Ascending aorta (tissue), 2 donors: ENCODE measurements at regions not wholly inside any gene's neighbourhood (a gene's known extent, or its start where the extent isn't known, plus 50 kb on each side); places are given as distances from the start of the nearest gene placed in this dataset.

Experiments
- DNase-seq, 2 donors: peaks; one replicate each; pipeline ENCODE4 v3.0.0-alpha.2; 2019; ENCODE audit warnings: low spot score in 2 of 2
- H3K27ac ChIP-seq, 2 donors: fragments of 200-600 bp; sonication (generic); one replicate each; pipeline ENCODE4 v1.5.1; 2016 to 2017; ENCODE audit warnings: mild to moderate bottlenecking in 1 of 2
- H3K27me3 ChIP-seq: fragments of 200-600 bp; sonication (generic); one replicate; pipeline ENCODE4 v1.5.1; 2017
- H3K36me3 ChIP-seq, 2 donors: fragments of 200-600 bp; sonication (generic); one replicate each; pipeline ENCODE4 v1.5.1; 2016
- H3K4me1 ChIP-seq, 2 donors: fragments of 200-600 bp; sonication (generic); one replicate each; pipeline ENCODE4 v1.5.1; 2016 to 2017; ENCODE audit warnings: mild to moderate bottlenecking in 1 of 2
- H3K4me3 ChIP-seq, 2 donors: fragments of 200-600 bp; sonication (generic); one replicate each; pipeline ENCODE4 v1.5.1; 2016 to 2017; ENCODE audit warnings: mild to moderate bottlenecking in 1 of 2
- H3K9me3 ChIP-seq, 2 donors: fragments of 200-600 bp; sonication (generic); one replicate each; pipeline ENCODE4 v1.5.1; 2016
- intact Hi-C: fragments of 100-400 bp; cut with DNase I; formaldehyde crosslinking; loops from one replicate; pipeline ENCODE4 v1.15.1; 2023
- TF ChIP-seq, protein P1 (sequence below), 3 experiments: fragments of 200-600 bp in 2 of 3; fragments of 450-650 bp in 1 of 3; sonication (generic) in 2 of 3; IDR thresholded peaks; one replicate each; pipeline ENCODE4 v1.5.1; 2016 to 2019; ENCODE audit warnings: antibody characterized with exemption in 3 of 3, mild to moderate bottlenecking in 1 of 3, moderate library complexity in 1 of 3

DNA sequence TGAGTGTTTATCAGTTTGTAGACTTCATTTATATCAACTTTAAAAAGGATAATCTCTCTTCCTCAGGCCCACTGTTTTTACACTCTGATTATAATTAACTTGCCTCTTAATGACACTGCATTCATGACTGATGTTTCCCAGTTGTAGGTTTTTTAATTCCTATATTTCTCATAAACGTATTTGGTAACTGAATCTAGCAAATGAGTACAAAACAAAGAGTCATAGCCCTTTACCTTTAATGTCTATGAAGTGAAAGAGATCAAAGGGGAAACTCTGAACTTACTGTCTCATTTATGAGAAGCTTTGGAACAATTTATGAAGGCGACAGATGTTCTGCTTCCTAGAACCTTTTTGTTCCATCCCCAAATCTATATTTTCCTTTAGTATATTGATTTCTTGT is 56.6 kb upstream of the ABCA1 start:
- Histone ChIP-seq H3K36me3 (no peaks in the 10 kb centered on the region), H3K4me3 (no peak overlapping the region), H3K4me1 (no peaks in the 10 kb centered on the region), H3K27me3 (no peaks in the 10 kb centered on the region), H3K9me3 (no peaks in the 10 kb centered on the region), H3K27ac (no peak overlapping the region)
- intact Hi-C loops: no loop called here
- TF ChIP-seq, protein P1, sequence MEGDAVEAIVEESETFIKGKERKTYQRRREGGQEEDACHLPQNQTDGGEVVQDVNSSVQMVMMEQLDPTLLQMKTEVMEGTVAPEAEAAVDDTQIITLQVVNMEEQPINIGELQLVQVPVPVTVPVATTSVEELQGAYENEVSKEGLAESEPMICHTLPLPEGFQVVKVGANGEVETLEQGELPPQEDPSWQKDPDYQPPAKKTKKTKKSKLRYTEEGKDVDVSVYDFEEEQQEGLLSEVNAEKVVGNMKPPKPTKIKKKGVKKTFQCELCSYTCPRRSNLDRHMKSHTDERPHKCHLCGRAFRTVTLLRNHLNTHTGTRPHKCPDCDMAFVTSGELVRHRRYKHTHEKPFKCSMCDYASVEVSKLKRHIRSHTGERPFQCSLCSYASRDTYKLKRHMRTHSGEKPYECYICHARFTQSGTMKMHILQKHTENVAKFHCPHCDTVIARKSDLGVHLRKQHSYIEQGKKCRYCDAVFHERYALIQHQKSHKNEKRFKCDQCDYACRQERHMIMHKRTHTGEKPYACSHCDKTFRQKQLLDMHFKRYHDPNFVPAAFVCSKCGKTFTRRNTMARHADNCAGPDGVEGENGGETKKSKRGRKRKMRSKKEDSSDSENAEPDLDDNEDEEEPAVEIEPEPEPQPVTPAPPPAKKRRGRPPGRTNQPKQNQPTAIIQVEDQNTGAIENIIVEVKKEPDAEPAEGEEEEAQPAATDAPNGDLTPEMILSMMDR (IDR thresholded peaks at IDR 0.05): no peak
- DNase-seq: no peak

DNA sequence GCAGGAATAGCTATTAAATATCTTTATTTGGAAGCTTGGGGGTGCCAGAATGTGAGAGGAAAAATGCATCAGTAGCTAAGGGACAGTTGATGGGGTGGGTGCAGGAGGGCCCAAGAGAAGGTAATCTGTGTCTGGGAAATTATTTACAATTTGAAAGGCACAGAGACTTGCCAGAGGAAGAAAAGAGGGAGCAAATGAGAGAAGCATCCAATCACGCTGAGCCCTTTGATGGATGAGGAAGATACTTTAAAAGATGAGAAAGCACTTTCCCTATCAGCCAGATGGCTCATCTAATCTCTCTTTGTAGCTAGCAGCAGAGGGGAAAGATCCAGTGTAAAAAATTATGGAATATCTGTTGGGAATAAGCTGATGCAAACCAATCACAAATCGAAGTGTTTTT is 57.0 kb upstream of the ABCA1 start:
- TF ChIP-seq, protein P1 (IDR thresholded peaks at IDR 0.05): no peak
- no peak overlapping the region for H3K4me3 ChIP-seq
- no peaks in the 10 kb centered on the region for H3K4me1 ChIP-seq
- H3K36me3 ChIP-seq: no peaks in the 10 kb centered on the region
- H3K27me3 ChIP-seq: no peaks in the 10 kb centered on the region
- no peak for DNase-seq
- H3K27ac ChIP-seq: no peak overlapping the region
- intact Hi-C loops: no loop called here
- no peaks in the 10 kb centered on the region for H3K9me3 ChIP-seq

DNA sequence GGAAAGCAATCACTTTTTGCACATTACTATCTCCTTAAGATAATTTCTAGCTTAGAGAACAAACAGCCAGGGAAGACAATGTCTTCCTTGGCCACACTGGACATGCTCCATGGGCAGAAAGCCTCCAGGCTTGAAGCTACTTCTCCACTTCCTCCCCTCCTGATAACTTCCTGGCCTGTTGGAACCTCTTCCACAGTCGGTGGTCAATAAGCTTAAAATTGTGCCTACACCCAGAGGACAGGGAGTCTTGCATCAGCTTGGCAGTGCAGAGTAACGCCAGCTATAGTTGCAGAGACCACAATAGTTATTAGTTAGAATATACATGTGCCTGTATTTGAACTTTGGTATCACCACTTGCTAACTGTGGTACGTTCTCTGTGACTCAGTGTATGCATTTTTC is 58.1 kb upstream of the ABCA1 start:
- TF ChIP-seq, protein P1 (IDR thresholded peaks at IDR 0.05): no peak
- Histone ChIP-seq H3K4me3 (no peak overlapping the region), H3K9me3 (no peaks in the 10 kb centered on the region), H3K27ac (no peak overlapping the region), H3K27me3 (no peaks in the 10 kb centered on the region), H3K4me1 (no peaks in the 10 kb centered on the region), H3K36me3 (no peaks in the 10 kb centered on the region)
- DNase-seq: no peak
- intact Hi-C loops: no loop called here

DNA sequence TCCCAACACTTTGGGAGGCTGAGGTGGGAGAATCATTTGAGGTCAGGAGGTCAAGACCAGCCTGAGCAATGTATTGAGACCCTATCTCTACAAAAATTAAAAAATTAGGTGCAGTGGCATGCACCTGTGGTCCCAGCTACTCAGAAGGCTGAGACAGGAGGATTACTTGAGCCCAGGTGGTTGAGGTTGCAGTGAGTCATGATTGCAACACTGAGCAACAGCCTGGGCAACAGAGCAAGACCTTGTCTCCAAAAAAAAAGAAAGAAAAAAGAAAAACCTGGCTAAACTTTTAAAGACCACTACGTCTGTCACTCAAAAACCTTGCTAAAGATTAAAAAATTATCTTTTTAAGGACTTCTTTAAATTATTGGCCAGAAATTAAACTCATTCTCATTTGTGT is 59.8 kb upstream of the ABCA1 start:
- H3K9me3 ChIP-seq: no peaks in the 10 kb centered on the region
- H3K36me3 ChIP-seq: no peaks in the 10 kb centered on the region
- no peaks in the 10 kb centered on the region for H3K27me3 ChIP-seq
- no peak overlapping the region for H3K4me3 ChIP-seq
- TF ChIP-seq, protein P1 (IDR thresholded peaks at IDR 0.05): no peak
- intact Hi-C loops: no loop called here
- peaks cover 6 to 10% of the 10 kb centered on the region in 2 donors for H3K4me1 ChIP-seq
- DNase-seq: no peak
- H3K27ac ChIP-seq: no peak overlapping the region

DNA sequence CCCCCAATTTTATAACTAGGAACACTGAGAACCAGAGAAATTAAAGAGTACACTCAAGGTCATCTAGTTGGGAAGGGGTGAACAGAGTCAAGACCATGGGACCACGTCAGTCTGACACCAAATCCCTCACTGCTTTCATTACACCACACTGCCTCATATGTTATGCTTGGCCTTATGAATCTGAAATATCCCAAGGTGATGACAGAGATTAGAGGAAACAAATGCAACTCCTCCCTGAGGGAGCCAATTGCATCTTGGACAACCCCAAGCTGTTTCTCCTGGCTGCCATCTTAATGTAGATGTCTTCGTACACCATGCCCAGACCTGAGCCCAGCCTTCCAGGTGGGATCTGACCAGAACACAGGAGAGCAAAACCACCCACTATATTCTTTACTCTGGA is 60.6 kb upstream of the ABCA1 start:
- Histone ChIP-seq H3K4me3 (no peak overlapping the region), H3K9me3 (no peaks in the 10 kb centered on the region), H3K27ac (no peak overlapping the region), H3K36me3 (no peaks in the 10 kb centered on the region), H3K4me1 (peaks cover 9 to 17% of the 10 kb centered on the region in 2 donors), H3K27me3 (no peaks in the 10 kb centered on the region)
- TF ChIP-seq, protein P1 (IDR thresholded peaks at IDR 0.05): no peak
- intact Hi-C loops: no loop called here
- DNase-seq: no peak
